HG02970 (cell line): ENCODE measurements at regions not wholly inside any gene's neighbourhood (a gene's known extent, or its start where the extent isn't known, plus 50 kb on each side); places are given as distances from the start of the nearest gene placed in this dataset.
"Not testable (repeated sequence)": the region's sequence is repeated elsewhere in the genome, so short reads cannot be mapped to it uniquely, and the experiment has no call there.

Experiments used
- ATAC-seq: cut with Tn5 transposase; IDR thresholded peaks from one replicate; pipeline ENCODE4 v1.9.1; 2021; ENCODE audit warnings: mild to moderate bottlenecking, moderate library complexity, moderate number of reproducible peaks; ENCODE audit not compliant: unreplicated experiment, low FRiP score

DNA sequence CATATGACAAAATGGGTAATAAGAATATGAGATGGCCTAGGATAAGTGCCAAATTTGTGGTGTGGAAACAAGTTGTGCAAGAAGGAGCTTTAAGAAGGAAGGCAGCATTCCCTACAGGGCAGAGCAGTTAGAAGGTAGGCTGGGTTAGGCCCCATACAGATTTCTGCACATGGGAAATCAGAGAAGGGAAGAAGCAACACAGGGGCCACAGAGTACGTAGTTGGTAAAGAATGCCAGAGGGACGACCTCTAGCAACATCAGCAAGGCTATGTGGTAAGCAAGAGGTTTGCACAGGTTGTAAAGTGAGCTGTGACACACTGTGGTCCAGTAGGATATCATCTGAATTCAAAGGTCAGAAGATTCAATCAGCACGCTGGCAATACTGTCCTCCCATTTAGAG lies 765.6 kb upstream of the B3GALT2 start:
- no peak for ATAC-seq

DNA sequence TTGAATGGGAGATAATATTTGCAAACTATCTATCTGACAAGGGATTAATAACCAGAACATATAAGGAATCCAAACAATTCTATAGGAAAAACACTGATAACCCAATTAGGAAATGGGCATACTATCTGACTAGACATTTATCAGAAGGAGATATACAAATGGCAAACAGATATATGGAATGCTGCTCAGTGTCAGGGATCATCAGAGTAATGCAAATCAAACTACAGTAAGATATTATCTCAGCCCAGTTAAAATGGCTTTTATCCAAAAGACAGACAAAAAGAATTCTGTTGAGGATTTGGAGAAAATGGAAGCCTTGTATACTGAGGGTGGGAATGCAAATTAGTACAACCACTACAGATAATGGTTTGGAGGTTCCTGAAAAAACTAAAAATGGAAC lies 758.0 kb upstream of the B3GALT2 start:
- no peak for ATAC-seq

- ATAC-seq, result no peak
These were observed 753.8 kb upstream of the B3GALT2 start for GRCh38 chr1:193940176-193940575.

DNA sequence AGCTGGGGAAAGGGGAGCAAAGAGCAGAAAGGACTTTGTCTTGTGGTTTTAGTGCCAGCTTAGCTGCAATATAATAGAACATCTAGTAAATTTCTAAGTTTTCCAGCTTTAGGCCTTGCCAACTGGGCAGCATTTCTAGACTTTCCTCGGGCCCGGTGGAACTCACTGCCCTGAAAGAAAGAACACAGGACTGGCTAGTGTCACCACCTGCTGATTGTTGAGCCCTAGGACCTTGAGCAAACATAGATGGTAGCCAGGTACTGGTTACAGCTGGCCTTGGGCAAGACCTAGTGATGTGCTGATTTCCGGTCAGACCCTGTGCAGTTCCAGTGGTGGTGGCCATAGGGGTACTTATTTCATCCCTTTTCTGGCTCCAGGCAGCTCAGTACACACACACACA lies 753.2 kb upstream of the B3GALT2 start:
- ATAC-seq, result no peak

GRCh38 chr1:193937308-193937707 lies 750.9 kb upstream of the B3GALT2 start:
- ATAC-seq, result no peak

DNA sequence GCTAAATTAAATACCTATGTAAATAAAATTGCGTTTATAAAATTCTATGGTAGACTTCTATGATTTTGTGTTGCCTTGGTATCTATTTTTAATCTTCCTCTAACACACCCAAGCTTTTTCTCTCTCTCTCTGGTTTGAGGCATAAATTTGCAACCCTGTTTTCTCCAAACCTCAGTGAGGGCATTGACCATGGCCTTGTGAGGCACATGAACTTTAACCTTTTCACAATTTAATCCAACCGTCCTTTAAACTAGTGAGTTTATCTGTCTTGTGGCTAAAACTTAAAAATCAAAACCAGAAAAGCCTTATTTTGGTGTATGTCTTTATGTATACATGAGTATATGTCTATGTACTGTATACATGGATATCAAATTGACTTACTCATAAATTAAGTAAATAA lies 746.6 kb upstream of the B3GALT2 start:
- ATAC-seq, result no peak

DNA sequence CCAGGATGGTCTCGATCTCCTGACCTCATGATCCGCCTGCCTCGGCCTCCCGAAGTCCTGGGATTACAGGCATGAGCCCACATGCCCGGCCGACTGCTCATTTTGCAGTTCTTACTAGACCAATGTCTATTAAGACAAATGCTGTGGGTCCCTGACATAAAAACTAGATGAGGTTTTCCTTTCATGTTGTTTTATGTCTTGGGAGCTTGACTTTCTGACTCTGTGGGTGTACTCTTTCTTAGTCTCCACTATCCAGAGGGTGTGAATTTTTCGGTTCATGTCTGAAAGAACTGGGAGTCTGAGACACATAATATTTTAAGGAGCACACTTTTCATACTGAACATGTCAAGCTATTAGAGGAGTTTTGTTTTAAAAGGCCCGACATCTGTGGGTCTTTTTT lies 744.9 kb upstream of the B3GALT2 start:
- no peak for ATAC-seq

- ATAC-seq, result no peak
These were observed 743.1 kb upstream of the B3GALT2 start for GRCh38 chr1:193929374-193930033.

DNA sequence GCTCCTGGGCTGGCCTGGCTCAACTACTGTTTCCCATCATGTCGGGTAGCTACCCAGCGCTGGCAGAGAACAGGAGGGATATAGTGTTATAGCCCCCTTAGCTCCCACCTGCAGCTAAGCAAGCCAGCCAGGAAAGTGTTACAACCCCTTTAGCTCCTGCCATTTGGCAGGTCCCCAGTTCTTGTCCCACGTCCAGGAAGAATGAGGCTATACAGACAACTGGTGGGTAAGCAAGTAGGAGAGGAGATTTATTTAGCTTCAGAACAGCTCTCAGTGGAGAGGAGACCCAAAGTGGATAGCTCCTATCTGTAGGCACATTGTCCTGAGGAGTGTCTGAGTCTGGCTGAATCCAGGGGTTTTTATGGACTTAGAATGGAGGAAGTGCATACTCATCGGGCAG lies 741.1 kb upstream of the B3GALT2 start:
- ATAC-seq, result no peak

DNA sequence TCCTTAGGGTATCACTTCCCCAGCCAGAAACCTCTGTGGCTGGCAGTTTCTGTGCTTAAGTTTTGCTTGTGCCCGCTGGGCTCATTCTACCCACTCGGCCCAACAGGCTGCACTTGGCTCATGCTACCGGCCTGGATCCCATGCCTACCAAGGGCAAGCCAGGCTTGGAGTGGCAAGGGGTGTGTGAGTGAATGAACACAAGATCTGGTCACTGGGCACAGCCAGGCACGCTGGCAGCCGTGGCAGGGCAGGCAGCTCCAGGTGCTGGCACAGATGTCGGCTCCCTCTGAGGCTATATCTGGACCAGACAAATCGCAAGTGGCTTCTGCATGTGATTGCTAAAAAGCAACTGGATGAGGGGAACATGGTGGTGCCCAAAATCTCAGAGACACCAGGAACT lies 740.5 kb upstream of the B3GALT2 start:
- ATAC-seq, result no peak

DNA sequence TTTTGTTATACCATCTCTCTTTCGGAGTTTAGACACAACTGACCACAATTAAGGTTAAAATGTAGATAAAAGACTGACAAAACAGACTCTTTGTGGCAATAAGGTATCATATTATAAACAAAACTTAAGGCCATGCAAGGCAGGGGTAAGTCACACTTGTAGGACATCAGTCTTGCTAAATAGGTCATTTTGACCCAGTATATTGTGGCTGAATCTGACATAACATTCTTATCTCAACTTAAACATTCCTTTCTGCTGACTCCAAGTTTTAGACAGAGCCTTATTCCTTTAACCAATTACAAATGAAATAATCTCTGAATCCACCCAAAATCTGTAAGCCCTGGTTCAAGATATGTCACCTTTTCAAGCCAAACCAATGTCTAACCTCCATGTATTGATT lies 733.4 kb upstream of the B3GALT2 start:
- no peak for ATAC-seq

DNA sequence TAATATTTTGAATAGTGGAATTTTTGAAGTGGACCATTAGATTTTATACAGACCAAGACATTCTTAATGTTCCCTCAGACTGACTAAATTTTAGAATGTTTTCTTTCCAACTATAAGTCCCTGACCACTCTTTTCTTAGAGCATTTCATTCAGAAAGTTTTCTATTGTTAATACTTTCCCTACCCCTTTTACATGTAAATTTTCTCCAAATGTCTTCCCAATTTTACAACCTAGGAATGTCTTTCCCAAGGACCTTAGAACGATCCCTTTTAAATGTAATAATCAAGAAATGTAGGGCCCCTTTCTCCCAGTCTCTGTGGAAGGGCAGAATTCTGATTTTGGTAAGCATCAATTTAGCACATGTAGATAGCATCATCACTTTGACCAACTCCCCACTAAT lies 730.0 kb upstream of the B3GALT2 start:
- ATAC-seq, result no peak

DNA sequence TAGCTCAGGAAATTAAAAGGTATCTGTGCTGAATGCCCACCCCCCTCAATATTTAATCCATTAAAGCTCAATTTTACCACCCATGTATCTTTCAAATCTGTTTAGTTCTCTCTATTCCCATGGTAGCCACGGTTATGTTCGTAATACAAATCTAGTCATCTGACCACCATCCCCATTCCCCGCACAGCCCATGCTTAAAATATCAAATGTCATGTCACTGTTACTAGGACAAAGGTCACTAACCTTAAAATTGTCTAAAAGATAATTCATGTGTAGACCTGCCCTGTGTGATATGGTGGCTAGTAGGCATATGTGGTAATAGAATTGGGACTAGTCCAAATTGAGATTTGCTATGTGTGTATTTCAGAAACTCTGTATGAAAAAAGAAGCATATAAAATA lies 728.5 kb upstream of the B3GALT2 start:
- ATAC-seq, result no peak

DNA sequence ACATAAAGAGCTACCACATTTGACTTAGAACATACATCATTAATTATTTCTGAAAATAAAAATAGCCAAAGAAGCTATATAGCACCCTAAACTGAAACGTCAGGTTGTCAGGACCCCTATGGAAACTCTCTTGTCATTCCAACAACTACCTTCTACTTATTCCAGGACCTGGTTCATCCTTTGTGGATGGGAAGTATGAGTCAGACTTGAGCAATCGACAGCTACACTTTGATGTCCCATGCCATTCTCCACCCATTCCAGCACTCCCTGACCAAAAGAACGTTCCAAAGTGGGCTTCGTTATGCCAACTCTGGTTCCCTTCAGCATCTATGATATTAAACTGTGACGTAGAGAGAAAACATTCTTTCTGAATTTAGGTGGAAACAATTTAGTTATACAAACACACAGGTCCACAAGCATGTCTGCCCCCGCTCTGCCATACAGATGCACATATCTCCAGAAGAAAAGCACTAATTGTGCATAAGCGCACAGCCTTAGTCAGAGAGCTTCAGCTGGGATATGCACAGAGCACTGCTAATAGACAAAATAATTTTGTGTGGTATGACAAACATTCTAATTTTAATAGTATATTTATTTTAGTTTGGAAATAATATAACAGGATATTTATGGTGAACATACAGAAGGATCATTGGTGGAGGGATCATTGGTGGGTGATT lies 723.1 kb upstream of the B3GALT2 start:
- ATAC-seq, result no peak

DNA sequence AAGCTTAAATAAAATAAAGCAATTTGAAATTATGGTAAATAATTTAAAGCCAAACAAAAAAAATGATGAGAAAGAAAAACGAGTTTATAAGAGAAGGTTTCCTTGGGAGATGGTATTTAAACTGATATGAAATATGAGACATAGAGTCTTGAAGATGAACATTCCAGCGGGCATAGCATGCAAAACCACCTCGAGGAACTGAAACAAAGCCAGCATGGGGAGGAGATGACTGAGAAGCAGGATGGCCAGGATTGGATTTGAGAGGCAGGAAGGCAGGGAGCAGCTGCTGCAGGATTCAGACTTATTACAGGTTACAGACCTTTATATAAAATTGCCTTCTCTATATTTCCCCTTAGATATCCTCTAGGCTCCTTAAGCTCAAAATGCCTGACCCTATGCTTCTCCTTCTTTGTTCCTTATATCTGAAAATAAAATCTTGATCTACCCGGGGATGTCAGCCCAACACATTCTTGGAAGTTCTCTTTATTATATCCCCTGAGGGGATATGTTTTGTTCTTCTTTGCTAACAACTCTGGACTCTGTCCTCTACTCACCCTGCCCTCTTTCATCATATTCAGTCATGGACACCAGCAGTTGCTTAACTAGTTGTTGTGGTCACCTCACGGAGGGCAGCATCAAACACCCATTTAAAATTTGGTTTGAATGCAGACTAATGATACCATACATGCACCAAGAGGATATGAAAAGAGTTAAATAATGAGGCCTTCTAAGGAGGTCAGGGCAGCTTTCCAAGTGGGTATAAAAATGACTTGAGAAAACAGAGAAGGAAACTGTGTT lies 719.1 kb upstream of the B3GALT2 start:
- ATAC-seq, result no peak

DNA sequence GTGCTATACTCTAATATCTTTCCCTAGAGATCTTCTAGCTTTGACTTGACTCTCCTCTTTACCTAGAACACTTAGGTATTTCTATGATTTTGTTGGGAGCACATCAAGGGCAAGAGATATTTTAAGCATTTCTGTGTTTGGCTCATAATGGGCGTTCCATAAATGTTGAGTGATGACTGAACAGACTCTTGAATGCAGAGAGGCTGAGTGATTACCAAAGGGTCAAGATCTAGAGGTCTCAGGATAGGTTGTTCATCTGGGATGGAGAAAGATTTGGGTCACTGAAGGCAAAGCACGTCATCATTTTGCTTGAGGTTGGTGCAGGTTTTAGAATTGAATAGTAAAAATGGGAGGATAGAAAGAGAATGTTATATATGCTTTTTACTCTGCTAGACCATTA lies 705.4 kb upstream of the B3GALT2 start:
- no peak for ATAC-seq

- ATAC-seq, result no peak
These were observed 704.5 kb upstream of the B3GALT2 start for GRCh38 chr1:193890935-193891334.

GRCh38 chr1:193884848-193885558 lies 698.6 kb upstream of the B3GALT2 start:
- no peak for ATAC-seq

- not testable (repeated sequence) for ATAC-seq
These were observed 691.5 kb upstream of the B3GALT2 start for GRCh38 chr1:193877920-193878319.

GRCh38 chr1:193868425-193868824 lies 682.0 kb upstream of the B3GALT2 start:
- ATAC-seq, result no peak

DNA sequence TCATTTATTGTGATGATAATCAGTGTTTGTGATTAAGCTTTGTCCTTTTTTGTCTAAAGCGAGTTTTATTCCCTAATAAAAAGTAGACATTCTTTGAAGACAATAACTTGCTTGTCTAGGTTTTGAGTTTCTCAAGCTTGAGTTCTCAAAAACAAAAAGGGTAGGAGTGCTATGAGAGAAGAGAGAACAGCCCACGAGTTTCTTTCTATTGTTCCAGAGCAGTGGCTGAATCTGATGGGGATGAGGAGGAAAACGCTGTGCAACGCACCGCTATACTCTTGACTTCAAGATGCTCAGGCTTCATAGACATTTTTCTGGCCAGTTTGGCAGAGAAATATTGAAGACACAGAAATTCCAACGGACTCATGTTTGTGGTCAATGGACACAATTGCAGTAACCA lies 669.8 kb upstream of the B3GALT2 start:
- ATAC-seq, result no peak
